Neural cell (in vitro differentiated cells): ENCODE measurements at regions not wholly inside any gene's neighbourhood (a gene's known extent, or its start where the extent isn't known, plus 50 kb on each side); places are given as distances from the start of the nearest gene placed in this dataset.

Experiments
- H2AFZ ChIP-seq: fragments of 200-600, 300-800 bp; sonication (generic), shearing (Covaris generic); 2 replicates; pipeline ENCODE4 v1.6.0; 2014; ENCODE audit warnings: low read depth, mild to moderate bottlenecking, antibody characterized with exemption, low read length, moderate library complexity
- H3F3A ChIP-seq: fragments of 200-600 bp; shearing (Covaris generic); 2 replicates; pipeline ENCODE4 v1.6.1; 2016; ENCODE audit warnings: mild to moderate bottlenecking, moderate library complexity, mixed read lengths, antibody characterized with exemption, low read length; ENCODE audit not compliant: insufficient read depth, poor library complexity, severe bottlenecking
- H3K27ac ChIP-seq: fragments of 200-600, 300-800 bp; sonication (generic), shearing (Covaris generic); 2 replicates; pipeline ENCODE4 v1.5.1; 2014; ENCODE audit warnings: mild to moderate bottlenecking, low read length, moderate library complexity
- H3K27me3 ChIP-seq: fragments of 300-800, 200-600 bp; sonication (generic), shearing (Covaris generic); 2 replicates; pipeline ENCODE4 v1.6.0; 2014; ENCODE audit warnings: mild to moderate bottlenecking, low read depth, low read length, moderate library complexity; ENCODE audit not compliant: insufficient read depth
- H3K36me3 ChIP-seq: fragments of 300-800, 200-600 bp; sonication (generic), shearing (Covaris generic); 2 replicates; pipeline ENCODE4 v1.5.1; 2014; ENCODE audit warnings: mild to moderate bottlenecking, antibody characterized with exemption, low read length, moderate library complexity; ENCODE audit not compliant: insufficient read depth
- H3K4me2 ChIP-seq: fragments of 300-800, 200-600 bp; sonication (generic), shearing (Covaris generic); 2 replicates; pipeline ENCODE4 v1.6.0; 2014; ENCODE audit warnings: mild to moderate bottlenecking, low read length
- H3K4me3 ChIP-seq: fragments of 300-800, 200-600 bp; sonication (generic), shearing (Covaris generic); 2 replicates; pipeline ENCODE4 v1.5.1; 2014; ENCODE audit warnings: mild to moderate bottlenecking, low read length, moderate library complexity
- H3K79me2 ChIP-seq: fragments of 200-600 bp; shearing (Covaris generic); replicated peaks from 2 replicates; pipeline ENCODE4 v1.6.0; 2014; ENCODE audit warnings: mild to moderate bottlenecking, low read length, moderate library complexity; ENCODE audit not compliant: insufficient read depth
- H3K9ac ChIP-seq: fragments of 300-800, 200-600 bp; sonication (generic), shearing (Covaris generic); 2 replicates; pipeline ENCODE4 v1.6.1; 2016; ENCODE audit warnings: mild to moderate bottlenecking, low read length, mixed read lengths
- H3K9me2 ChIP-seq: fragments of 200-600 bp; shearing (Covaris generic); 2 replicates; pipeline ENCODE4 v1.6.1; 2016; ENCODE audit warnings: mild to moderate bottlenecking, low read length, mixed read lengths; ENCODE audit not compliant: insufficient read depth
- H3K9me3 ChIP-seq: fragments of 200-600, 300-800 bp; sonication (generic), shearing (Covaris generic); 2 replicates; pipeline ENCODE4 v1.6.1; 2016; ENCODE audit warnings: mild to moderate bottlenecking, mixed run types, low read length, moderate library complexity, mixed read lengths
- H4K20me1 ChIP-seq: fragments of 200-600 bp; shearing (Covaris generic); 2 replicates; pipeline ENCODE4 v1.6.1; 2016; ENCODE audit warnings: mild to moderate bottlenecking, mixed run types; ENCODE audit not compliant: insufficient read depth
- CTCF ChIP-seq: fragments of 450-650 bp; IDR thresholded peaks from 2 replicates; pipeline ENCODE4 v1.5.1; 2014; ENCODE audit warnings: antibody characterized with exemption, mild to moderate bottlenecking, moderate library complexity; ENCODE audit not compliant: poor library complexity, severe bottlenecking
- EP300 ChIP-seq: fragments of 450-650 bp; conservative IDR thresholded peaks from 2 replicates; pipeline ENCODE4 v1.6.1; 2014; ENCODE audit warnings: antibody characterized with exemption, mild to moderate bottlenecking, moderate library complexity; ENCODE audit not compliant: poor library complexity, severe bottlenecking
- EZH2 ChIP-seq: fragments of 200-600, 300-800 bp; shearing (Covaris generic), sonication (generic); IDR thresholded peaks from 2 replicates; pipeline ENCODE4 v1.6.1; 2014; ENCODE audit warnings: antibody characterized with exemption, low read length, borderline replicate concordance, mild to moderate bottlenecking; ENCODE audit not compliant: insufficient read depth, poor library complexity, severe bottlenecking
- MXI1 ChIP-seq: fragments of 450-650 bp; conservative IDR thresholded peaks from 2 replicates; pipeline ENCODE4 v1.6.1; 2014; ENCODE audit warnings: antibody characterized with exemption, mild to moderate bottlenecking; ENCODE audit not compliant: poor library complexity, severe bottlenecking
- POLR2AphosphoS5 ChIP-seq: IDR thresholded peaks from 2 replicates; pipeline ENCODE4 v1.6.1; 2012
- RAD21 ChIP-seq: fragments of 450-650 bp; conservative IDR thresholded peaks from 2 replicates; pipeline ENCODE4 v1.6.1; 2014; ENCODE audit warnings: antibody characterized with exemption, mild to moderate bottlenecking, moderate library complexity
- REST ChIP-seq: IDR thresholded peaks from 2 replicates; pipeline ENCODE4 v1.6.1; 2012; ENCODE audit warnings: borderline replicate concordance
- SMC3 ChIP-seq: fragments of 450-650 bp; conservative IDR thresholded peaks from 2 replicates; pipeline ENCODE4 v1.6.1; 2014; ENCODE audit warnings: antibody characterized with exemption, mild to moderate bottlenecking, moderate library complexity; ENCODE audit not compliant: poor library complexity
- TAF1 ChIP-seq: IDR thresholded peaks from 2 replicates; pipeline ENCODE4 v1.6.1; 2012; ENCODE audit warnings: low read depth

GRCh38 chr12:107857191-107857590 is 82.7 kb downstream of the ASCL4 start:
- H3K79me2 ChIP-seq = no peaks in the 10 kb centered on the region

GRCh38 chr12:107859367-107859766 is 84.9 kb downstream of the ASCL4 start:
- no peak overlapping the region for H2AFZ ChIP-seq
- no peaks in the 10 kb centered on the region for H3K36me3 ChIP-seq
- no peaks in the 10 kb centered on the region for H3K9me3 ChIP-seq
- H3K27ac ChIP-seq = no peak overlapping the region
- H3K4me2 ChIP-seq = no peak overlapping the region
- peaks cover 26% of the 10 kb centered on the region for H3K27me3 ChIP-seq
- no peaks in the 10 kb centered on the region for H4K20me1 ChIP-seq
- no peaks in the 10 kb centered on the region for H3F3A ChIP-seq
- H3K9ac ChIP-seq = no peak overlapping the region
- no peaks in the 10 kb centered on the region for H3K9me2 ChIP-seq
- H3K4me3 ChIP-seq = no peak overlapping the region
- no peaks in the 10 kb centered on the region for H3K79me2 ChIP-seq
- TF ChIP-seq EZH2 = no peak
- TF ChIP-seq EP300 = no peak
- TF ChIP-seq REST = no peak
- TF ChIP-seq SMC3 = no peak
- no peak for TF ChIP-seq TAF1
- TF ChIP-seq MXI1 = no peak

More at GRCh38 chr12:107857191-107857590, 82.7 kb downstream of the ASCL4 start:
- Histone ChIP-seq H3K4me2 (no peak overlapping the region), H3K9me3 (no peaks in the 10 kb centered on the region), H3K27me3 (peaks cover 5% of the 10 kb centered on the region), H2AFZ (no peak overlapping the region), H3K9me2 (no peaks in the 10 kb centered on the region), H3K9ac (no peak overlapping the region), H3F3A (no peaks in the 10 kb centered on the region), H3K36me3 (no peaks in the 10 kb centered on the region), H4K20me1 (no peaks in the 10 kb centered on the region), H3K4me3 (no peak overlapping the region), H3K27ac (no peak overlapping the region)
- TF ChIP-seq TAF1 (no peak), EP300 (no peak), EZH2 (no peak), SMC3 (no peak), CTCF (no peak), REST (no peak), MXI1 (no peak), RAD21 (no peak), POLR2AphosphoS5 (no peak)
